ENCODE measurements at regions not wholly inside any gene's neighbourhood (a gene's known extent, or its start where the extent isn't known, plus 50 kb on each side); places are given as distances from the start of the nearest gene placed in this dataset.

DNA sequence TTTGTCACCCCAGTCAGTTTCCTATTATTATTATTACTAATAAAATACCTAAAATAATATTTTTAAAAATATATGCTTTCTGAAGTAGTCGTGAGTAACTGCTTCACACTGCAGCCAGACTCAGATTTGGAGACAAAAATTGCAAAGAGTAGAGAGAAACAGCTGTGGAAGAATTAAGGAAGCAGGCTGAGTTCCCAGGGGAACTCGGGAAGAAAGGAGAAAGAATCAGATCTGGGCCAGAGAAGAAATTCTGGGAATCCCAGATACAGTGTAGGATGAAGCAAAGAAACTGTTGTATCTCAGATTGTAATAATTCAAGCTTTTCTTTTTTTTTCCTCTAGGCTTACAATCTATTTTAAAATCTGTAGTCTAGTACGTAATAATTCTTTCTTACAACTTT lies 182.3 kb downstream of the FTCDNL1 start:
- TF ChIP-seq CTCF (IDR thresholded peaks at IDR 0.05), result no peak
- TF ChIP-seq, protein P1, sequence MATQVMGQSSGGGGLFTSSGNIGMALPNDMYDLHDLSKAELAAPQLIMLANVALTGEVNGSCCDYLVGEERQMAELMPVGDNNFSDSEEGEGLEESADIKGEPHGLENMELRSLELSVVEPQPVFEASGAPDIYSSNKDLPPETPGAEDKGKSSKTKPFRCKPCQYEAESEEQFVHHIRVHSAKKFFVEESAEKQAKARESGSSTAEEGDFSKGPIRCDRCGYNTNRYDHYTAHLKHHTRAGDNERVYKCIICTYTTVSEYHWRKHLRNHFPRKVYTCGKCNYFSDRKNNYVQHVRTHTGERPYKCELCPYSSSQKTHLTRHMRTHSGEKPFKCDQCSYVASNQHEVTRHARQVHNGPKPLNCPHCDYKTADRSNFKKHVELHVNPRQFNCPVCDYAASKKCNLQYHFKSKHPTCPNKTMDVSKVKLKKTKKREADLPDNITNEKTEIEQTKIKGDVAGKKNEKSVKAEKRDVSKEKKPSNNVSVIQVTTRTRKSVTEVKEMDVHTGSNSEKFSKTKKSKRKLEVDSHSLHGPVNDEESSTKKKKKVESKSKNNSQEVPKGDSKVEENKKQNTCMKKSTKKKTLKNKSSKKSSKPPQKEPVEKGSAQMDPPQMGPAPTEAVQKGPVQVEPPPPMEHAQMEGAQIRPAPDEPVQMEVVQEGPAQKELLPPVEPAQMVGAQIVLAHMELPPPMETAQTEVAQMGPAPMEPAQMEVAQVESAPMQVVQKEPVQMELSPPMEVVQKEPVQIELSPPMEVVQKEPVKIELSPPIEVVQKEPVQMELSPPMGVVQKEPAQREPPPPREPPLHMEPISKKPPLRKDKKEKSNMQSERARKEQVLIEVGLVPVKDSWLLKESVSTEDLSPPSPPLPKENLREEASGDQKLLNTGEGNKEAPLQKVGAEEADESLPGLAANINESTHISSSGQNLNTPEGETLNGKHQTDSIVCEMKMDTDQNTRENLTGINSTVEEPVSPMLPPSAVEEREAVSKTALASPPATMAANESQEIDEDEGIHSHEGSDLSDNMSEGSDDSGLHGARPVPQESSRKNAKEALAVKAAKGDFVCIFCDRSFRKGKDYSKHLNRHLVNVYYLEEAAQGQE (IDR thresholded peaks at IDR 0.05; ENCODE audit: insufficient read depth in 1 of 2, low read depth in 2 of 2, low read length in 1 of 2), result no peak
- in situ Hi-C loops (cut with HindIII; ENCODE audit: low pct_unique_long_range_greater_than_20kb, low sequenced_read_pairs) (no loop called here), intact Hi-C loops (cut with micrococcal nuclease; ENCODE audit: unreplicated experiment) (no loop called here)
- CTCF ChIA-PET, result no interaction called here
- Histone ChIP-seq H3K27me3 (ENCODE audit: control insufficient read depth, insufficient read depth, low read length) (peaks cover 22% of the 10 kb centered on the region), H3K4me3 (ENCODE audit: low read depth in 2 of 2, low read length in 2 of 2) (no peak overlapping the region), H3K27ac (ENCODE audit: low read length) (no peak overlapping the region), H3K36me3 (ENCODE audit: control insufficient read depth, insufficient read depth, low read length) (no peaks in the 10 kb centered on the region; the same call in 1 of the 2 replicates), H3K9me3 (ENCODE audit: control insufficient read depth, insufficient read depth, low read depth, low read length) (no peaks in the 10 kb centered on the region), H3K4me1 (ENCODE audit: control insufficient read depth, insufficient read depth, low read length) (no peaks in the 10 kb centered on the region)
- ATAC-seq, result no peak
- POLR2A ChIA-PET, result no interaction called here
- BruUV-seq (replicated peaks), result no TSS peak
- DNase-seq (ENCODE audit: low read depth, low spot score), result no peak

DNA sequence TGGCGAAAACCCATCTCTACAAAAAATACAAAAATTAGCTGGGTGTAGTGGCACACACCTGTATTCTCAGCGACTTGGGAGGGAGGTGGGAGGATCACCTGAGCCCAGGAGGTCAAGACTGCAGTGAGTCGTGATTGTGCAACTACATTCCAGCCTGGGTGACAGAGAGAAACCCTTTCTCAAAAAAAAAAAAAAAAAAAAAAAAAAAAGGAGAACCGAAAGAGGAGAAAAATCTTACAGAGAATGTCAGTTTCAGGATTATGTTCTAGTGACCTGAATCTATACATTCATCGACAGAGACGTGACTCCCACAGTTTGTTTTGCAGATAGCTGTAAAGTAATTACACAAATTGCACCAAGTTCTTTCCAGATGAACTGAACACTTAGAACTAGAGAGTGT lies 187.8 kb downstream of the FTCDNL1 start:
- TF ChIP-seq CTCF (IDR thresholded peaks at IDR 0.05) (no peak), TCF7L2 (IDR thresholded peaks at IDR 0.05; ENCODE audit: low read depth, low read length) (no peak), SIN3A (IDR thresholded peaks at IDR 0.05; ENCODE audit: borderline replicate concordance, insufficient read depth, low read depth, low read length) (no peak), POLR2AphosphoS5 (IDR thresholded peaks at IDR 0.05; ENCODE audit: low read depth, low read length) (no peak)
- TF ChIP-seq, protein P1 (IDR thresholded peaks at IDR 0.05; ENCODE audit: insufficient read depth in 1 of 2, low read depth in 2 of 2, low read length in 1 of 2), result no peak
- intact Hi-C loops (cut with micrococcal nuclease; ENCODE audit: unreplicated experiment) (no loop called here), in situ Hi-C loops (cut with HindIII; ENCODE audit: low pct_unique_long_range_greater_than_20kb, low sequenced_read_pairs) (no loop called here)
- Histone ChIP-seq H3K36me3 (ENCODE audit: control insufficient read depth, insufficient read depth, low read length) (no peaks in the 10 kb centered on the region), H3K27me3 (ENCODE audit: control insufficient read depth, insufficient read depth, low read length) (peaks cover 7% of the 10 kb centered on the region), H3K9me3 (ENCODE audit: control insufficient read depth, insufficient read depth, low read depth, low read length) (no peaks in the 10 kb centered on the region), H3K4me3 (ENCODE audit: low read depth in 2 of 2, low read length in 2 of 2) (no peak overlapping the region), H3K27ac (ENCODE audit: low read length) (no peak overlapping the region), H3K4me1 (ENCODE audit: control insufficient read depth, insufficient read depth, low read length) (no peaks in the 10 kb centered on the region)
- DNase-seq (ENCODE audit: low read depth, low spot score), result no peak
- CTCF ChIA-PET, result no interaction called here
- POLR2A ChIA-PET, result no interaction called here
- no TSS peak for BruUV-seq (replicated peaks)
- ATAC-seq, result no peak
